ENCODE measurements at regions not wholly inside any gene's neighbourhood (a gene's known extent, or its start where the extent isn't known, plus 50 kb on each side); places are given as distances from the start of the nearest gene placed in this dataset.

- DNase-seq, result no peak
- no peaks in the 10 kb centered on the region for H3K36me3 ChIP-seq
- peaks cover 0 to 4% (median 0%) of the 10 kb centered on the region in 4 donors for H3K9me3 ChIP-seq
- no peak overlapping the region for H3K27ac ChIP-seq
- 50 to 64% (median 60%) methylated on average over 3 of the region's 3 CpGs for WGBS, 5 donors
- intact Hi-C loops (cut with DNase I; ENCODE audit: low total_unique reads), result no loop called here
- no peaks in the 10 kb centered on the region for H3K4me1 ChIP-seq
- TF ChIP-seq CTCF (IDR thresholded peaks at IDR 0.05) (no peak), POLR2AphosphoS5 (IDR thresholded peaks at IDR 0.05) (no peak), POLR2A (IDR thresholded peaks at IDR 0.05) (no peak), EP300 (IDR thresholded peaks at IDR 0.05) (no peak)
- no peak overlapping the region for H3K4me3 ChIP-seq
- no peaks in the 10 kb centered on the region for H3K27me3 ChIP-seq
These were observed 824.2 kb downstream of the NSUN3 start for GRCh38 chr3:94887065-94887464.

GRCh38 chr3:94896994-94897393, 834.1 kb downstream of the NSUN3 start:
- H3K36me3 ChIP-seq, result no peaks in the 10 kb centered on the region
- H3K27ac ChIP-seq, result no peak overlapping the region
- intact Hi-C loops (cut with DNase I; ENCODE audit: low total_unique reads), result no loop called here
- H3K4me1 ChIP-seq, result no peaks in the 10 kb centered on the region
- H3K4me3 ChIP-seq, result no peak overlapping the region
- H3K27me3 ChIP-seq, result no peaks in the 10 kb centered on the region
- TF ChIP-seq POLR2A (IDR thresholded peaks at IDR 0.05) (no peak), CTCF (IDR thresholded peaks at IDR 0.05) (no peak), POLR2AphosphoS5 (IDR thresholded peaks at IDR 0.05) (no peak), EP300 (IDR thresholded peaks at IDR 0.05) (no peak)
- no peak for DNase-seq
- no peaks in the 10 kb centered on the region for H3K9me3 ChIP-seq

- peak in 1 of 2 donors; percentile 9 for DNase-seq
- H3K4me3 ChIP-seq, result no peak overlapping the region
- no peaks in the 10 kb centered on the region for H3K27me3 ChIP-seq
- no peaks in the 10 kb centered on the region for H3K4me1 ChIP-seq
- H3K9me3 ChIP-seq, result no peaks in the 10 kb centered on the region
- TF ChIP-seq EP300 (IDR thresholded peaks at IDR 0.05) (no peak), CTCF (IDR thresholded peaks at IDR 0.05) (no peak), POLR2AphosphoS5 (IDR thresholded peaks at IDR 0.05) (no peak), POLR2A (IDR thresholded peaks at IDR 0.05) (no peak)
- intact Hi-C loops (cut with DNase I; ENCODE audit: low total_unique reads), result no loop called here
- 66 to 79% (median 72%) methylated on average over 2 of the region's 2 CpGs for WGBS, 5 donors
- no peaks in the 10 kb centered on the region for H3K36me3 ChIP-seq
- H3K27ac ChIP-seq, result no peak overlapping the region
These were observed 841.4 kb downstream of the NSUN3 start for GRCh38 chr3:94904156-94904674.

- Histone ChIP-seq H3K27ac (no peak overlapping the region), H3K4me3 (no peak overlapping the region), H3K27me3 (no peaks in the 10 kb centered on the region), H3K4me1 (no peaks in the 10 kb centered on the region), H3K9me3 (no peaks in the 10 kb centered on the region), H3K36me3 (no peaks in the 10 kb centered on the region)
- WGBS, 5 donors, result 87 to 94% (median 90%) methylated on average over 2 of the region's 2 CpGs
- no peak for TF ChIP-seq POLR2AphosphoS5 (IDR thresholded peaks at IDR 0.05)
- TF ChIP-seq CTCF (IDR thresholded peaks at IDR 0.05), result no peak
- no peak for TF ChIP-seq POLR2A (IDR thresholded peaks at IDR 0.05)
- TF ChIP-seq EP300 (IDR thresholded peaks at IDR 0.05), result no peak
- DNase-seq, result no peak
- intact Hi-C loops (cut with DNase I; ENCODE audit: low total_unique reads), result no loop called here
These were observed 846.9 kb downstream of the NSUN3 start for GRCh38 chr3:94909726-94910125.

All from stomach (tissue), 8 donors.